Mucosa of rectum (tissue), 2 donors: ENCODE measurements at regions not wholly inside any gene's neighbourhood (a gene's known extent, or its start where the extent isn't known, plus 50 kb on each side); places are given as distances from the start of the nearest gene placed in this dataset.

ENCODE experiments used
- H3K27ac ChIP-seq, 2 donors: one replicate each; pipeline ENCODE4 v1.7.0; 2013; ENCODE audit warnings: inconsistent platforms in 2 of 2, low read depth in 2 of 2, low read length in 2 of 2
- H3K27me3 ChIP-seq, 2 donors: one replicate each; pipeline ENCODE4 v1.7.0; 2013; ENCODE audit warnings: low read length in 2 of 2; ENCODE audit not compliant: control insufficient read depth in 2 of 2, insufficient read depth in 2 of 2
- H3K36me3 ChIP-seq, 2 donors: one replicate each; pipeline ENCODE4 v1.7.0; 2013; ENCODE audit warnings: low read length in 2 of 2; ENCODE audit not compliant: control insufficient read depth in 2 of 2, insufficient read depth in 2 of 2
- H3K4me1 ChIP-seq, 2 donors: one replicate each; pipeline ENCODE4 v1.7.0; 2013; ENCODE audit warnings: low read length in 2 of 2, mild to moderate bottlenecking in 1 of 2; ENCODE audit not compliant: control insufficient read depth in 2 of 2, insufficient read depth in 2 of 2
- H3K4me3 ChIP-seq, 2 donors: one replicate each; pipeline ENCODE4 v1.7.0; 2013; ENCODE audit warnings: low read length in 2 of 2
- H3K9ac ChIP-seq, 2 donors: one replicate each; pipeline ENCODE4 v1.7.0; 2013; ENCODE audit warnings: low read length in 2 of 2, low read depth in 1 of 2, mild to moderate bottlenecking in 1 of 2
- H3K9me3 ChIP-seq, 2 donors: one replicate each; pipeline ENCODE4 v1.7.0; 2013; ENCODE audit warnings: low read length in 2 of 2; ENCODE audit not compliant: control insufficient read depth in 2 of 2
- donor health status: healthy.
- donor health status: Normal muscosa, but diverticular disease.

DNA sequence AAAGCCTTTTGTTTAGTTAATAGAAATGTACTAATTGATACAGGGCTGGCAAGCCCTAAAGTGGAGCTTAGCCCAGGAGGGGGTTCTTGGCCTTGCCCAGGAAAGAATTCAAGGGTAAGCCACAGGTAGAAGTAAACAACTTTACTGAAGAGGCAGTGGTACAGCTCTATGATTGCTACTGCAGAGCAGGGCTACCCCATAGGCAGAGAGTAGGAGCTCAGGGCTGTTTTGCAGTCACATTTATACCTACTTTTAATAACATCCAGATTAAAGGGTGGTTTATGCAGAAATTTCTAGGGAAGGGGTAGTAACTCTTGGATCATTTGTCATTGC lies 680.4 kb upstream of the GJE1 start:
- Histone ChIP-seq H3K9me3 (no peaks in the 10 kb centered on the region), H3K4me3 (no peak overlapping the region), H3K27ac (no peak overlapping the region), H3K4me1 (no peaks in the 10 kb centered on the region), H3K9ac (no peak overlapping the region), H3K27me3 (no peaks in the 10 kb centered on the region), H3K36me3 (no peaks in the 10 kb centered on the region)

DNA sequence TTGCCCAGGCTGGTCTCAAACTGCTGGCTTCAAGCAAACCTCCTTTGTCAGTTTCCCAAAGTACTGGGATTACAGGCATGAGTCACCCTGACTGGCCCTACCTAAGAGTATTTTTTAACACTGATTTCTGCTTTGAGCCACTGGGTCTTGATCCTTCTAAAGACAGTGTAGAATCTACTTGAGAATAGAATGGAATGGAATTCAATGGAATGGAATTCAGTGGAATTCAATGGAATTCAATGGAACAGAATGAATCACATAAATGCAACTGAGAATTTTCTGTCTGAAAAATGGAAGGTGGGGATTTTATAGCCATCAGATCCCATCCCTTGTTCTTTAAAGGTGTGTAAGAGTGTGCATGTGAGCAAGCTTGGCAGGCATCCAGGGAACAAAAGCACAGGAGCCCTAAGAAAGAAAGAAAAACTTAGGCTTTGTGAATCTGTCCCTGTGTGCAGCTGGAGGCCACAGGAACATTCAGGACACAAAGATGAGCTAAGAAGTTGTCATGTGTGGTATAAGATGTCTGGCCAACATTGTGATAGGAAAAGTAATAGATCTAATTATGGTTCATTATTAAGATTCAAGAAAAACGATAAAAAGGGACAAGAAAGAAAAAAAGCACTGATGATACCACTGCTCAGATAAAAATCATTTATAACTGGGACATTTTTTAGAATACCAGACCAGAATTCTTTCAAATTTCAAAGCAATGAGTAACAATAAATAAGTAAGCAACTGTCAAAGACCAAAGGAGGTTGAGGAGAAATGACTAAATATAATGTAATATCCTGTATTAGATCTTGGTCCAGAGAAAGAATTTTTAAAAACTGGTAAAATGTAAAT lies 681.0 kb upstream of the GJE1 start:
- Histone ChIP-seq H3K9me3 (no peaks in the 10 kb centered on the region), H3K4me1 (no peaks in the 10 kb centered on the region), H3K36me3 (no peaks in the 10 kb centered on the region), H3K9ac (no peak overlapping the region), H3K27ac (no peak overlapping the region), H3K27me3 (no peaks in the 10 kb centered on the region), H3K4me3 (no peak overlapping the region)

DNA sequence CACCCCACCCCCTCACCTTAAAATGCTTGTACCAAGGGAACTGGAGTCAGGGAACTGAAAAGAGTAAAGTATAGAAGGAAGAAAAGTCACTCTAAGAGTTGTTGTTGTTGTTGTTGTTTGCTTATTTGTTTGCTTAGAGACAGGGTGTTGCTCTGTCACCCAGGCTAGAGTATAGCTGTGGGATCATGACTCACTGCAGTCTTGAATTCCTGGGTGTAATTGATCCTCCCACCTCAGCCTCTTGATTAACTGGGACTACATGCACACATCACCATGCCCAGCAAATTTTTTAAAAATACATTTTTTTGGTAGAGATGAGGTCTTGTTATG lies 681.6 kb upstream of the GJE1 start:
- Histone ChIP-seq H3K9me3 (no peaks in the 10 kb centered on the region), H3K27me3 (no peaks in the 10 kb centered on the region), H3K36me3 (no peaks in the 10 kb centered on the region), H3K4me3 (no peak overlapping the region), H3K4me1 (no peaks in the 10 kb centered on the region), H3K9ac (no peak overlapping the region), H3K27ac (no peak overlapping the region)

DNA sequence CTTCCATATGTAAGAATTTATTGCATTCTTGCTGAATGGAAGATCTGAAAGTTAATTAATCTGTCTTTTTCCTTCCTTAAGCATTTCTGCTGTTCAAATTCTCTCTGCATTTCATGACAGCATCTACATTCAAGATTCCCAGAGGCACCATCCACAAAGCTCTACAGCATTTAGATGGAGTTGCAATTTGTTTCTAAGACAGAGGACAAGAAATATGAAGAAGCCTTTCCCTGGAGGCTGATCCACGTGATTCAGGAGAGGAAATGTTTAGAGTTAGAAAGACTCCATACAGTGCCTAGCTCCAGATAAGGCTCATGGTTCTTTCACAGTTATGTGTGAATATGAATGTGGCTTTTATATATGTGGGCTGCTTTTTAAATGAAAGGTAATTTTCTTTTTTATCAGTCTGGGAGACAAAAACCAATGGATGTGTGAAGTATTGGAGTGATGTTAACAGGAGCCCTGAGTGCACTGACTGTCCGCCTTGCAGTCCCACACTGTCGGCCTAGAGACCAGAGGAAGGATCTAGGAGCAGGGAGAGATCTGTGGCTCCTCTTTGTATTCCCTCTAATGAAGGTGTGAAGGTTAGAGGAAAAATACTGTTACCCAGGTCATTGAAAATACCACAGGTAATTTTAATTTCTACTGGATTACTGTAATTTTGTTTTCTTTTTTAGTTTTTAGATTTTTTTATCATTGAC lies 686.6 kb upstream of the GJE1 start:
- Histone ChIP-seq H3K4me1 (no peaks in the 10 kb centered on the region), H3K4me3 (no peak overlapping the region), H3K27me3 (no peaks in the 10 kb centered on the region), H3K9me3 (no peaks in the 10 kb centered on the region), H3K9ac (no peak overlapping the region), H3K36me3 (no peaks in the 10 kb centered on the region), H3K27ac (no peak overlapping the region)

DNA sequence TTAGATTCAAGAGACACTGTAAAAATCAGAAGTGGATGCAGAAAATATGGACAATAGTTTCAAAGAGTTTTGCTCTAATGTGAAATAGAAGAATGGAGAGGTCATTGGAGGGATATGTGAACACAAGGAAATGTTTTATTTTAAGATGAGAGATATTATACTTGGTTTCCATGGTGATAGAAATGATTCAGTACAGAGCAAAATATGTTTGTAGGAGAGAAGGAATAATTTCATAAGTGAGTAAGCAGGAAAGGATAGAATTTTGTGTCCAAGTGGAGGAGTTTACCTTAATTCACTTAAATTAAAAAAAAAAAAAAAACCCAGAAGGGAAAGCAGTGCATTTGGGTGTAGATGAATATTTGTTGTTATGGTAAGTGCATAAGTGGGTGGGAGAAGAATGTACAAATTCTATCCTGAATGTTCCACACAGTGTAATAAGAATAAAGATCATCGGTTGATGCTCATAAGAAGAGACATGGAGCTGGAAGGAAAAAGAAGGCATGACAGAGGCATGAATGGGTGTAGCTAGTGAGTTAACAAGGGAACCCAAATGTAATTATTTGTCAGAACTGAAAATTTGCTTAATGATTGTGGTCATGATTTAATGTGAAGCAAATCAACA lies 688.9 kb upstream of the GJE1 start:
- Histone ChIP-seq H3K27me3 (no peaks in the 10 kb centered on the region), H3K9ac (no peak overlapping the region), H3K9me3 (no peaks in the 10 kb centered on the region), H3K4me1 (no peaks in the 10 kb centered on the region), H3K4me3 (no peak overlapping the region), H3K27ac (no peak overlapping the region), H3K36me3 (no peaks in the 10 kb centered on the region)

DNA sequence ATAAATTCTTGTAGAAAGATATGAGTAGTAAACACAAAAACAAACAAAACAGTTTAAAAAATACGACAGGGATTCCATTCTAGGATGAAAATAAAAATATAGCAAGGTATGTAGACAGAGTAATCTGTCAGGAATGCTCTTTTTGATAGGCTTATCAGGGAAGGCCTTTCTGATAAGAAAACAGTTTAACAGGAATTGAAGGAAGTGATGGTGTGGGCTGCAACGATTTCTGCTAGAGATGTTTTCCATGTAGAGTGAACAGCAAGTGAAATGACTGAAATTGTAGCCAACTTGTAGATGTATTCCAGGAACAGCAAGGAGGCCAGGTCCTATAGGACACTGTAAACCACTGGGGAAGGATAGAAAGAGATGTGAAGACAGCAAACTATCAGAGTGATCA lies 689.7 kb upstream of the GJE1 start:
- no peak overlapping the region for H3K9ac ChIP-seq

DNA sequence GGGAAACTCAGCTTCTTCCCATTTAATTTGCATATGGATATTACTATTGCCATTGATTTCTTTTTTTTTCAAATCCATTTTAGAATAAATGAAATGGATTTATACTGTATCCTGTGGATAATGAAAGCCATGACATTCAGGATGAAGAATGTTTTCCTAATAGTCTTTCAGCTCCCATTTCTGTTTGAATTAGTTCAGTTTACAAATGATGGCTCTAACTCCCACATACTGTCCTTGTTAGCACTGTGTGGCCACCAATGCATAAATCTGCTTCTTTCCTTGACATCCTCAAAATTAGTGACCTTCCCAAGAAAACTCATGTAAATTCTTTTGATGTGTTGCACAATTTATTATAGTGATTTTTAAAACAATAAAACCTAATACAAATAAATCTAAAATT lies 693.2 kb upstream of the GJE1 start:
- H3K27me3 ChIP-seq: no peaks in the 10 kb centered on the region
- H3K4me3 ChIP-seq: no peak overlapping the region
- H3K27ac ChIP-seq: no peak overlapping the region
- no peak overlapping the region for H3K9ac ChIP-seq
- H3K4me1 ChIP-seq: no peaks in the 10 kb centered on the region
- H3K36me3 ChIP-seq: no peaks in the 10 kb centered on the region
- H3K9me3 ChIP-seq: no peaks in the 10 kb centered on the region

More for the DNA sequence above, 689.7 kb upstream of the GJE1 start:
- H3K4me1 ChIP-seq: no peaks in the 10 kb centered on the region
- no peak overlapping the region for H3K4me3 ChIP-seq
- H3K27me3 ChIP-seq: no peaks in the 10 kb centered on the region
- H3K9me3 ChIP-seq: no peaks in the 10 kb centered on the region
- no peaks in the 10 kb centered on the region for H3K36me3 ChIP-seq
- no peak overlapping the region for H3K27ac ChIP-seq

DNA sequence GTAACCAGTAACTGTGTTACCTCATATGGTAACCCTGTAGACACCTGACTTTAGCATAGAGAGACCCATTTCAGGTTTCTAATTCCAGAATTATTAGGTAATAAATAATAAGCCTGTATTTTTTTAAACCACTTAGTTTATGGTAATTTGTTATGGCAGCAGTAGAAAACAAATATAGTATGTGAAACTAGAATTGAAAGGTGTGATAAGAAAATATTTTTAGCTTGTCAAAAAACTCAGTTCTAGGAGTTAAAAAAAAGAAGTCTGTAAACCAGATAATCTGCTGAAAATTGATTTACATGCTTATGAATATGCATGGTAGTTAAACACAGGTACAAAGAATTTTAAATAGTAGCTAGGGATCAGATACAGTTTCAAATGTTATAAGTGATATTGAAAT lies 695.0 kb upstream of the GJE1 start:
- Histone ChIP-seq H3K4me3 (no peak overlapping the region), H3K27me3 (no peaks in the 10 kb centered on the region), H3K9ac (no peak overlapping the region), H3K9me3 (no peaks in the 10 kb centered on the region), H3K36me3 (no peaks in the 10 kb centered on the region), H3K4me1 (no peaks in the 10 kb centered on the region), H3K27ac (no peak overlapping the region)

DNA sequence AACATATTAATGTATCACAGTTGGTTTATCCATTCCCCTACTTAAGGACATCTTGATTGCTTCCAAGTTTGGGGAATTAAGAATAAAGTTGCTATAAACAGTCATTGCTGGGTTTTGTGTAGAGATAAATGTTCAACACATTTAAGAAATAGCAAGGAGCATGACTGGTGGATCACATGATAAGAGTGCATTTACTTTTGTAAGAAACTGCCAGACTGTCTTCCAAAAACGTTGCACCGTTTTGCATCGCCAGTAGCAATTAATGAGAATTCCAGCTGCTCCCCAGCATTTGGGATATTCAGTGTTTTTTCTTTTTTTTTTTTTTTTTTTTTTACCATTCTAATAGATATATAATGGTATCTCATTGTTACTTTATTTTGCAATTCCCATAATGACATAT lies 695.7 kb upstream of the GJE1 start:
- no peak overlapping the region for H3K4me3 ChIP-seq
- no peaks in the 10 kb centered on the region for H3K4me1 ChIP-seq
- no peaks in the 10 kb centered on the region for H3K9me3 ChIP-seq
- H3K27ac ChIP-seq: no peak overlapping the region
- no peak overlapping the region for H3K9ac ChIP-seq
- H3K27me3 ChIP-seq: no peaks in the 10 kb centered on the region
- no peaks in the 10 kb centered on the region for H3K36me3 ChIP-seq

DNA sequence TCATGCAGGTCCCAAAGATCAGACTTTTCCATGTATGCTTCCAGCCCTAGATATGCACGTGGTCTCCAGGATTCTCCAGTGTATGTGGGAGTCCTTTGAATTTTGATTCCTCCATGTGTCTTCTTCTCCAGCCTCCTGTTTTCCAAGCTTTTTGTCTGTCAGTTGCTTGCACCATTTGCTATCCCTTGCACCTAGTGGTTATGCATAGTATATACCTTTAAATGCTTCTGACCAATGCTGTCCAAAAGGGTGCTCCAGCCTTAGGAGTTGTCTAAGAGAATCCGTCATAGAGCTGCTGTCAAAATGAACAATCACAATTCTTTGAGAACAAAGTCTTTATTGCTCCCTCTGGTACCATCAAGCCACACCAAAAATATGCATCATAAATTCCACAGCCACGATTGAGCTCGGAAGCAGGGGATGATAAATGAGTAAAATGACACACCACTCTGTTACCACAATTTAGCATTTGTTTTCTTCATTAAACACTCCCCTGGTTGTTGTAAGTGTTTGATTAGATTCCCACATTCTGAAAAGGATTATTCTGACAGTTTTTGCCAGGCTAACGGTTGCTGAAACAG lies 706.2 kb upstream of the GJE1 start:
- Histone ChIP-seq H3K4me1 (no peaks in the 10 kb centered on the region), H3K27ac (no peak overlapping the region), H3K9ac (no peak overlapping the region), H3K9me3 (no peaks in the 10 kb centered on the region), H3K27me3 (no peaks in the 10 kb centered on the region), H3K4me3 (no peak overlapping the region), H3K36me3 (no peaks in the 10 kb centered on the region)
